ENCODE measurements at regions not wholly inside any gene's neighbourhood (a gene's known extent, or its start where the extent isn't known, plus 50 kb on each side); places are given as distances from the start of the nearest gene placed in this dataset.
"Not testable (repeated sequence)": the region's sequence is repeated elsewhere in the genome, so short reads cannot be mapped to it uniquely, and the experiment has no call there.

GRCh38 chr13:108003626-108004025 lies 211.7 kb downstream of the LIG4 start:
- no peak for DNase-seq (ENCODE audit: low spot score)

GRCh38 chr13:108000998-108001397 lies 214.3 kb downstream of the LIG4 start:
- DNase-seq (ENCODE audit: low spot score), result no peak

- DNase-seq (ENCODE audit: low spot score), result no peak
These were observed 215.6 kb downstream of the LIG4 start for GRCh38 chr13:107999751-108000150.

- DNase-seq (ENCODE audit: low spot score), result no peak
These were observed 221.2 kb downstream of the LIG4 start for GRCh38 chr13:107994137-107994536.

GRCh38 chr13:107993239-107993949 lies 221.9 kb downstream of the LIG4 start:
- DNase-seq (ENCODE audit: low spot score), result no peak

GRCh38 chr13:107992542-107992941 lies 222.8 kb downstream of the LIG4 start:
- DNase-seq (ENCODE audit: low spot score), result no peak

GRCh38 chr13:107977071-107977574 lies 238.2 kb downstream of the LIG4 start:
- no peak for DNase-seq (ENCODE audit: low spot score)

GRCh38 chr13:107976628-107977027 lies 238.7 kb downstream of the LIG4 start:
- DNase-seq (ENCODE audit: low spot score), result no peak

- DNase-seq (ENCODE audit: low spot score), result no peak
These were observed 240.9 kb downstream of the LIG4 start for GRCh38 chr13:107974409-107974808.

- no peak for DNase-seq (ENCODE audit: low spot score)
These were observed 245.8 kb downstream of the LIG4 start for GRCh38 chr13:107969546-107969945.

GRCh38 chr13:107968470-107968869 lies 246.9 kb downstream of the LIG4 start:
- no peak for DNase-seq (ENCODE audit: low spot score)

GRCh38 chr13:107964395-107964794 lies 250.9 kb downstream of the LIG4 start:
- DNase-seq (ENCODE audit: low spot score), result no peak

GRCh38 chr13:107961849-107962608 lies 253.3 kb downstream of the LIG4 start:
- DNase-seq (ENCODE audit: low spot score), result no peak

- DNase-seq (ENCODE audit: low spot score), result no peak
These were observed 255.0 kb downstream of the LIG4 start for GRCh38 chr13:107960301-107960700.

GRCh38 chr13:107956889-107957288 lies 258.4 kb downstream of the LIG4 start:
- DNase-seq (ENCODE audit: low spot score), result no peak

- no peak for DNase-seq (ENCODE audit: low spot score)
These were observed 273.2 kb downstream of the LIG4 start for GRCh38 chr13:107942030-107942617.

GRCh38 chr13:107941345-107942029 lies 273.8 kb downstream of the LIG4 start:
- no peak for DNase-seq (ENCODE audit: low spot score)

GRCh38 chr13:107937848-107938247 lies 277.5 kb downstream of the LIG4 start:
- no peak for DNase-seq (ENCODE audit: low spot score)

- DNase-seq (ENCODE audit: low spot score), result no peak
These were observed 284.3 kb downstream of the LIG4 start for GRCh38 chr13:107931056-107931455.

- DNase-seq (ENCODE audit: low spot score), result no peak
These were observed 286.6 kb downstream of the LIG4 start for GRCh38 chr13:107928762-107929161.

GRCh38 chr13:107927557-107927956 lies 287.8 kb downstream of the LIG4 start:
- DNase-seq (ENCODE audit: low spot score), result no peak

- DNase-seq (ENCODE audit: low spot score), result not testable (repeated sequence)
These were observed 288.8 kb downstream of the LIG4 start for GRCh38 chr13:107926515-107926914.

All from Ammon's horn (tissue), 1 donor.